NCI-H69 (cell line): ENCODE measurements at regions not wholly inside any gene's neighbourhood (a gene's known extent, or its start where the extent isn't known, plus 50 kb on each side); places are given as distances from the start of the nearest gene placed in this dataset.
"Not testable (repeated sequence)": the region's sequence is repeated elsewhere in the genome, so short reads cannot be mapped to it uniquely, and the experiment has no call there.

ENCODE experiments used
- DNase-seq: peaks from one replicate; lab custom pipeline; 2025; lab: John Stamatoyannopoulos, UW

DNA sequence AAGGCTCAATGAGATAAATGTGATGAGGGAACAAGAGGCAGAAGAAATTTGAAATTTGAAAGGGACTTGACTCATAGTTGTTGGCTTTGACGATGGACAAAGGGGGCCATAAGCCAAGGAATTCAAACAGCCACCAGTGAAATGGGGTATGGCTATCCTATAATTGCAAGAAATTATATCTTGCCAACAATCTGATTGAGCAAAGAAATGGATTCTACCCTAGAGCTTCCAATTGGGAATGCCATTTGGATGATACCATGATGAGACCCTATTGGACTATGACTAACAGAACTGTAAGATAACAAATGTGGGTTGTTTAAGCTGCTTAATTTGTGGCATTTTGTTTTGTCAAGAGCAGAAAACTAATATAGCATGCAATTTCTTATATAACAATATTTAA is 270.1 kb upstream of the ARSJ start:
- no peak for DNase-seq

DNA sequence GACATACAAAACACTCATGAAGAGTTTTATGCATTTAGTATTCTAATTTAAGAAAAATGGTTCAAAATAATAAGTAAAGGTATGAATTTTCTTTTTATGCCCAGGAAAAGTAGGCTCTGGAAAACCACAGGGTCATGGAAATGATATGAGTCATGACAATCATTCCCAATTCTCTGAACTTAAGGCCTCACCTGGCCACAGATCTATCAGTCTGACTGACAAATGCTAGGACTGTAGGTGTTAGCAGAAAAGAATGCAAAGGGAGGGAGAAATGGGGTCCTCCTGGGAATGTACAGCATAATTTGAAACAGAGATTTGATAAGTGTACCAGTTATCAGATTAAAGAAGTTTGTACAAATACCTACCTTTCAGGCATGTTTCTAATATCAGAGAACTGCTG is 270.5 kb upstream of the ARSJ start:
- no peak for DNase-seq

DNA sequence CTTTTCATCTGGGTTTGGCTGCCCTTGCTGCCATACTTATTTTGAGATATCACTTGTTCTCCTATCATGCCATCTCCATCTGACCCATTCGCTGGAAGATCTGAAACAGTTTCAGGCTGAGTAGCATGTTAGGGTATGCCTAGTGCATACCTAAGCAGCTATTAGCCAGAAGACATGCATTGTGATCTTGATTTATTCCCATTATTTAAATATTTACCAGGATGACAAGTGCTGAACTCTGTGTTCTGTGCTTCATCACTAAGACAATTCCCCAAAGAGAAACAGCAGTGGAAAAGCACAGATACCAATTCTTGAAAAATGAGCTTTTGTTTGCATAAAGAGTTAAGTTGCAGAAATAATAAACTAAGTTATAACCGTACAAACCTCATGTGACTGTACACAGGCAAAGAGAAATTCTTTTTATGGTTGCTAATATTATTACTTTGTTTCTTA is 271.0 kb upstream of the ARSJ start:
- no peak for DNase-seq

DNA sequence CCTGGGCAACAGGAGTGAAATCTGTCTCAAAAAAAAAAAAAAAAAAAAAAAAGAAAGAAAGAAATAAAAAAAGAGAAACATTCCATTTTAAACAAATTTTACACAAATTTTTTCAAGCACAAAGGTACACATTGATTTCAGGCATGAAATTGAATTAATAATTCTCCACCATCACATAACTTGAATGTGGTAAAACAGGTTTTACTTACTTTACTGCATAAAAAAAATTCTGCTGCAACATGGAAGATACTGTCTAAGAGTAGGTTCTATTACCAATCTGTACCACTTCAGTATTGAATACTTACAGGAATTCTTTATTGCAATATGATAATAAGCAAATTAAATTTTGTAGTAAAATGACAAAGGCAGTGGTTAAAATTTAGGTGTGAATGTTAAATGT is 271.6 kb upstream of the ARSJ start:
- no peak for DNase-seq

DNA sequence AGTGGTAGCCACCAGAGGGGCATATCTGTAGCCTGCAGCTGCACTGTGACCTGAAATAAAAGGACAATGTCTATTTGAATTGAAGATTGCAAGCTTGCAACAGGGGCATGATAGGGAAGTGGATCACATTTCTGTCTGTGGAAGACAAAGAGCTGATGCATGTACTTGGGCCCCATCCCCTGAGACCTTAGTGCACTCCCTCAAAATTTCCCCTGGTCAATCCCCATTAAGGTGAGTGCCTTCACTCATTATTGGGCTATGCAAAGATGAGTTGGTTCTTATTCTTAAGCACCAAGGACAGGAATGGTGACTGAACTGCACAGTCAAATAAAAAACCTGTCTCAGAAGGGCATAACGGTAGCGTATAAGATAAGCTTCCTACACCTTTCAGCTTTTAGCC is 273.1 kb upstream of the ARSJ start:
- DNase-seq: no peak

DNA sequence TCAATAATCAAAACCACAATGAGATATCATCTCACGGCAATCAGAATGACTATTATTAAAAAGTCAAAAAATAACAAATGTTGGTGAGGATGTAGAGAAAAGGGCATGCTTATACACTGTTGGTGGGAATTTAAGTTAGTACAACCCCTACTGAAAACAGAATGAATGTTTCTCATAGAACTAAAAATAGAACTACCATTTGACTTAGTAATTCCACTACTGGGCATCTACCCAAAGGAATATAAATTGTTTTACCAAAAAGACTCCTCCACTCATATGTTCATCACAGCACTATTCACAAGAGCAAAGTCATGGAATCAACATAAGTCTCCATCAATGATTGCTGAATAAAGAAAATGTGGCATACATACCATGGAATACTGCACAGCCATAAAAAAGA is 278.1 kb upstream of the ARSJ start:
- no peak for DNase-seq

DNA sequence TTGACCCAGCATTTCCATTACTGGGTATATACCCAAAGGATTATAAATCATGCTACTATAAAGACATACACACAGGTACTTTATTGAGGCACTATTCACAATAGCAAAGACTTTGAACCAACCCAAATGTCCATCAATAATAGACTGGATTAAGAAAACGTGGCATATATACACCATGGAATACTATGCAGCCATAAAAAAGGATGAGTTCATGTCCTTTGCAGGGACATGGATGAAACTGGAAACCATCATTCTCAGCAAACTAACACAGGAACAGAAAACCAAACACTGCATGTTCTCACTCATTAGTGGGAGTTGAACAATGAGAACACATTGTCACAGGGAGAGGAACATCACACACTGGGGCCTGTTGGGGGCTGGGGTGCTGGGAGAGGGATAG is 283.0 kb upstream of the ARSJ start:
- DNase-seq: not testable (repeated sequence)

DNA sequence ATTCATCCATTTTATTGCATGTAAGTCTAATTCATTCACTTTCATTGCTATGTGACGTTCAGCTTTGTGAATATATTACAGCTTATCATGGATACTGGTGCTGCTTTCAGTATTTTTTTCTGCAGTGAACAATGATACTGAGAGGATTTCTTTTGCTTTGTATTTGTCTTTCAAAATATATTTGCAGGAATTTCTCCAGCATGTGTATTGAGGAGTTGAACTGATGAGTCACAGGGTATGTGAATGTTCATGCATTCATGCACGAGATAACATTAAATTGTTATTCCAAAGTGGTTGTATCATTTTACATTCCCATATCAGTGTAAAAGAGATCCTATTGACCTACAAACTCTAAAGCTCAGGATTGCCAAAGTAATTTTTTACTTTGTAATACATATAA is 283.8 kb upstream of the ARSJ start:
- DNase-seq: no peak

DNA sequence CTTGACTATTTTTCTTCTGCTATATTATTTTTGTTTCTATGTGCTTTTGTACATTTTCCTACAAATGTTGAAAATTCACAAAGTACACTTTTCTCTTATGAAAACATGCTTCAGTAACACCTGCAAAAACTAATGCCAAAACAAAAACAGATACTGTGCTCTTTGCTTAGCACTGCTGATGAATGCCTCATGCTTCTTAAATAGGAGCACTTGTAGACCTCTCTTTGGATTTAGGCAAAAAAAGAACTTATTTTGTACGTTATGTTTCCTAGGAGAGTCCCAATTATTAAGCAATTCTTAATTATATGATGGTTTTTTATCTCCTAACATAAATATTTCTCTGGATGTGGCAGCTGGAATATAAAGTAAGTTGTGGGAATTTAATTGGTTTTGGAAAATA is 285.0 kb upstream of the ARSJ start:
- DNase-seq: peak; percentile 11

DNA sequence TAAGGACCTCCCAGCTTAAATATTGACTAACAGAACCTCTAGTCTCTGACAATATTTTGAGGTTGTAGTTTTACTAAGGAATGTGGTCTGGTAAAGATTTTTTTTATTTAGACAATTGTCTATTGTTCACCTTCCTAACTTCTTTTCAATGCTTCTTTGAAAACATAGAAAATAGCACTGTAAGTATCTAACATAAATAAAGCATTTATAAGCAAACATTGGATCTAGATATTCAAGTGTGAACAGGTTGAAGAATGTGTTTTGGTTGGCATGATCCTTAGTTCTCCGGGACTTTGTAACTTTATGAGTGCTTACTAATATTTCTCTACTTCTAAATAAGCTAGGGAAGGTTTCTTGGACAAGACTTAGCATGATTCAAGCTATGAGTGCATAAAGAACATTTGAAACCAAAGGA is 285.4 kb upstream of the ARSJ start:
- DNase-seq: no peak

DNA sequence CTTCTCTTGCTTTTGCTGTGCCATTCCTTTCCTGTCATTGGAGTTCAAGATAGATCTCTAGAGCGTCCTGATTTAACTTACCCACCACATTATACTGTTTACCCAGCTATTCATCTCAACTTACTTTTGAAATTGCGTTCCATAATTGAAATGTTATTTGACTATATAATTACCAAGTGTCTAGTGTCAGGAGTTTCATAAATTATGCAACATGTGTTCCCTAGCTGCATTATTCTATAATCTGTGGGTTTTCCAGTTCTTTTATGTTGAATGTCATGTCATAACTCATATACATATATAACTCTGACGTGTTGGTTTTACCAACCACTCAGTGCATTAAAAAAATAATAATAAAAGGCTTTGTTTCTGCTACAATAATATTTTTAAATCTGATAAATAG is 285.9 kb upstream of the ARSJ start:
- DNase-seq: peak; percentile 92

DNA sequence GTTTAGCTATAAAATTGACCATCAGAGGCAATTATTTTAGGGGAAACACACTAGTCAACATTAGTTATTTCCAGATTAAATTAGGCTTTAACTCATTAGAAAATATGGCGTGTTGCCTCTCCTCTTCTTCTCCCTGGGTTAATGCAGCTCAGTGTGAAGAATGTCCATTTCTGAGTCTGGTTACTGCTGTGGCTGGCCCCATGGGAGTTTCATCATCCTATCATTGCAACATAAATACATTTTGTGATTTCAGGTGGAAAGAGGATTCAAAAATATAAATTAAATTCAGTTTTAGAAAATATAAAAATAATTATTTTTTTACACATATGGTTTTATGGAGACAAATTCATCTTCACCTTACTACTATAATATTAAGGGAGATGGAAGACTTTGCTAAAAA is 288.5 kb upstream of the ARSJ start:
- peak; percentile 11 for DNase-seq

DNA sequence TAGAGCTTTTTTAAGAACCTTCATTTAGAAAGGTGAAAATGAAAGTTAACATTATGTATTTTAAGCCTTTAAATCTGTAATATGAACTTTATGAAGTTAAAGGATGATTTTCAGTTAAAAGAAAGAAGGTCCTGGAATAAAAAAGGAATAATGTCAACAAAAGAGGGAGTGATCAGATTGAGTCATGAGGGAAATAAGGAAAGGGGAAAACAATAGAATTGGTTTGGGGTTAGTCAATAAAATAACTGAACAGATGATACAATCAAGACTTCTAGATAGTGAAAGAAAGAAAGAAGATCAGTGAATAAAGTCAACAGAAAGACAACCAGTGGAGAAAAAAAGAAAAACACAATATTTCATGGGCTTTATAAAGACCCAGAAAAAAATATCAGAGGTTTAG is 291.6 kb upstream of the ARSJ start:
- DNase-seq: no peak

DNA sequence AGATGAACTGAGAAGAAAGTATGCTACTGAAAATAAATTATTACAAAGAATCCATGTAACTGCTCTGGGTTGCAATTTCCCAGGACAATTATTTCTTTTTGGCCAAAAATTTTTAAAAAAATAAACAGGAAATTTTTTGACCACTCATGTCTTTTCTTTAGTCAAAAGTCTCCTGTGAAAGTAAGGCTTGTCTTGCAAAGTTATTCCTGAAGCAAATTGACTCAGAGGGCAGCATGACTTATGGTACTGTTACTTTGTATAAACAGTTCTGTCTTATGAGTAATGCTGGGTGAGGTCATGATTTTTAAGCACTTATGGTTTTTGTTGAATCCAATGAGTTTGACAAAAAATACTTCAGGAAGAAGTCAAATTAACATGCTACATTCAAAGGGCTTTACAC is 292.8 kb upstream of the ARSJ start:
- DNase-seq: peak; percentile 27

DNA sequence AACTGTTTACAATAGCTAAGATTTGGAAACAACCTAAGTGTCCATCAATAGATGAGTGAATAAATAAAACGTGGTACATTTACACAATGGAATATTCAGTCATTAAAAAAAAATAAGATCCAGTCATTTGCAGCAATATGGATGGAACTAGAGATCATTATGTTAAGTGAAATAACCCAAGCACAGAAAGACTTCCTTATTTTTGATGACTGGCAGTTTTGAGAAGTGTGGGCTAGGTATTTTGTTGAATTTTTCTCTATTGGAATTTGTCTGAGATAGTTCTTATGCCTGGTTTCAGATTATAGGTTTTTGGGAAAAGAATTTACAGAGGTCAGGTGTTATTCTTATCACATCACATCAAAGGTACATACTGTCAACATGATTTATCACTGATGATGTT is 293.8 kb upstream of the ARSJ start:
- no peak for DNase-seq

DNA sequence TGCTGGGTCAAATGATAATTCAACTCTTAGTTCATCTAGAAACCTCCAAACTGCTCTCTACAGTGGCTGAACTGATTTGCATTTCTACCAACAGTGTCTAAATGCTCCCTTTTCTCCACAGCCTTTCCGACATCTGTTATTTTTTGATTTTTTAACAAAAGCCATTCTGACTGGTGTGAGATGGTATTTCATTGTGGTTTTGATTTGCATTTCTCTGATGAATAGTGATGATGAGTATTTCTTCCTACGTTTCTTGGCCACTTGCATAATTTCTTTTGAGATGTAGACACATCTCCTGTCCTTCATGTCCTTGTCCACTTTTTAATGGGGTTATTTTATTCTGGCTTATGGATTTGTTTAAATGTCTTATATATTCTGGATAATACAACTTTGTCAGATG is 298.2 kb upstream of the ARSJ start:
- no peak for DNase-seq

DNA sequence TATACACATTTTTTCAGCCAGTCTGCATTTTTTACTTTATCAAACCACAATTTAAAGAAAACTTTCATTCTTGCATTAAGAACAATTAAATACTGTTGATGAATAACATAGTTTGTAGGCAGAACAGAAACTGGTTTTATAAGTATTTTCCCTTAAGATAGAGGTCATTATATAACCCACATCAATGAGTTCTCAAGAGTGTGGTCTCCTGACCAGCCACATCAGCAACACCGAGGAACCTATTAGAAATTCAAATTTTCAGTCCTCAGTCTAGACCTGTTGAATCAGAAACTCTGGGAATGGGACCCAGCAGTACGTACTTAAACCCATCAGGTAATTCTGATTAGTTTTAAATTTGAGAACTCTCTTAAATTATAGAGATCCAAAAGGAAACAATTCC is 299.6 kb upstream of the ARSJ start:
- no peak for DNase-seq

DNA sequence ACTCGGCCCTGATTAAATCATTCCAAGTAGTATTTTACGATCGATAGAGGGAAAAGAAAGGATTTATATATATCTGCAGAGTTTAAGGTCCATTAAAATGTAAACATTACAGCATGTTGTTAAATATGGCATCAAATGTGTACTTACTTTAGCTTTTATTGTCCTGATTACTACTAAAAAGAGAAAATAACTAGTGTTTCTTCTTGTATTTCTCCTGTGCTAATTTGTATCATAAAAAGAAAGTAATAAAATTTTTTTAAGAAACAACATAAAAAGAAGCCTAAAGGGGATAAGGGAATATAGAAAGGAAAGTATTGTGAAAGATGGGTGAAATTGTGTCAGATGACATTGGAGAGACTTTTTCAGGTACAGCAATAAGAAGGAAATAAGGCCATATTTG is 300.3 kb upstream of the ARSJ start:
- DNase-seq: no peak

DNA sequence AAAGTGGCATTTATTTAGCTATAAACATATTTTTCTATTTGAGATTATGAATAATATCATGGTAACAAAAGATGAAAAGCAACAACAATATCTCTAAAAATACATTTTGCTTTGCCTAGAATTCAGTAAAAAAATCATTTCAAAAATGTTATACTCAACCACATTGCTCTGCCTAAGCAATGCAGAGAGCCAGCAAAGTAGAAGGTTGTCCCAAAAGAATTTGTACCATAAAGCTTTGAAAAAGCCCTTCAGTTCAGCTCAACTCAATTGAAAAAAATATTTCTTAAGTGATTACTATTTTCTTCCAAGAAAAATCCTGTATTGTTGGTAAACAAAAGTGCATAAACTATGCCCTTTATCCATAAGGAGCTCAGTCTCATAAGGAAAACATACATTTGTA is 301.2 kb upstream of the ARSJ start:
- DNase-seq: no peak

DNA sequence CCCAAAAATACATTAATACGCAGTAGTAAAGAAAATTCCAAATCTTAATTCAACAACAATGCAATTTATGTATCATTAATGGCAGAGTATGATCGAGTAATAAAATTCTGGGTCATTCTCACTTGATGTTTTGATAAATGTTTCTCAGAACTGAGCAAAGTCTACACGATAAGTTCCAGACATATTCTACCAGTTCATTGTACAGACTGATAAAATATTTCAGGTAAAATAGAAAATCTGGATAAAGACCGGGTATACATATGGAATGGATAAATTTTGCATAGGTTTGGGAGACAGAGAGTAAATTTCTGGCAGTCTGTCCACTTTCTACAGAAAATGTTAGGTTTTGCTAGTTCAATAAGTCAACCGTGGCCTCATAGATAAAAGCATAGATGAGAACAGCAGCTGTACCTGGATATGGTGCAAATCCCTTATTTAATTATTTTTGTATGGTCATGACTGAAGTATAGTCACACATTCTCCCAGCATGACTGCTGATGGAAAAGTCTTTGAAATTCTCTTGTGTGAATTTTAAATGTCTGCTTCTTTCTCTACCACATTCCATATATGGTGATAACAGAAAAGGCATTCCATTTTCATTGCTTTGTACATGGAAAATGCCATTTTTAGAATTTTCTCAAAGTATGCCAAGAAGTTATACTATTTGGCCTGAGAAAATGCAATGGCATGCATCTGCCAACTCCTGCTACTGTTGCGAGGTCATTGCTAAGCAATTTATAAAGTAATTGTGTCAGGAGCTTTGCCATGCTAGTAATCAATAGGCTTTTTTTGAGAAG is 301.9 kb upstream of the ARSJ start:
- no peak for DNase-seq

DNA sequence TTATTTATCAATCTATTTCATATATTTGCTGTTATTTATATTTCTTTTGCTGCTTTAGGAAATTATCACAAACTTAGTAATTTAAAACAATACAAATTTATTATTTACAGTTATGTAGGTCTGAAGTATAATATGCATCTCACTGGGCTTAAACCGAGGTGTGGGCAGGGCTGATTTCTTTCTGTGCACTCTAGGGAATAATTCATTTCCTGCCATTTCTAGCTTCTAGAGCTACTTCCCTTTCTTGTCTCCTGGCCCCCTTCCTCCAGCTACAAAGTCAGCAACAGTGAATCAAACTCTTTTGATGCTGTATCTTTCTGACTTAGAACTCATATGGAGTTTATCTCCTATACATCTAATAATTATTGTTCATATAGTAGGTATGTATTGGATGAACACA is 303.5 kb upstream of the ARSJ start:
- peak; percentile 3 for DNase-seq

DNA sequence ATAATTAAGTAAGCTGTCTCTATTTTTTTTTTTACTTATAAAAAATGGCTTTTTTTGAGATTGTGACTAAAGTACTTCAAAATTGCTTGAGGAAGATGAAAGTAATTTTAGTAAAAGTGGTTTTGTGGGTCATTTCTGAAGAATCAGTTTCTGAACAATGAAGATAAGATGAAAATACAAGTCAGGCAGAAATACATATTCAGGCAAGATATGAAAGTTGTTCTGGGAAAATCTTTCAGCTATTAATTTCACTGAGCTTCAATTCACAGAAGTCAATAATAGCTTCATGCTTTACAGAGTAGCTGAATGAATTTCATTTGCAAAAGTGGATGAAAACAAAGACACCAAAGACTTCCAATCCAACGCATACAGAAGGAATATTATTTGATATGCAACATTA is 305.2 kb upstream of the ARSJ start:
- DNase-seq: no peak

DNA sequence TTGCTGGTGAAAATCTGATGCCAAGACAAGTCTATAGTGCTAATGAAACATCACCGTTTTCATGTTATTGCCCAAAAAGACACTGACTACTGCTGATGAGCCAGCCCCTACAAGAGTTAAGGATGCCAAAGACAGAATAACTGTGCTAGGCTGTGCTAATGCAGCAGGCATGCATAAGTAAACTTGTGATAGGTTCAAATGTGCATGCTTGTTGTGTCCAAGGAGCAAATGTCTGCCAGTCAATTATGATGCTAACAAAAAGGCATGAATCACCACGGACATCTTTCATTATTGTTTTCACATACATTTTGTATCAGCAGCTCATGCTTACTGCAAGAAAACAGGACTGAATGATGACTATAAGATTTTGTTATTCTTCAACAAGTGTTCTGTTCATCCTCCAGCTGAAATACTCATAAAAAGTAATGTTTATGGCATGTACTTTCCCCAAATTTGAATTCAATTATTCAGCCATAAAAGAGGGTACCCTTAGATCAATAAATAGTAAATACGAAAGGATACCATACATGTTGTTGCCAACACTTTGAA is 306.9 kb upstream of the ARSJ start:
- DNase-seq: no peak

DNA sequence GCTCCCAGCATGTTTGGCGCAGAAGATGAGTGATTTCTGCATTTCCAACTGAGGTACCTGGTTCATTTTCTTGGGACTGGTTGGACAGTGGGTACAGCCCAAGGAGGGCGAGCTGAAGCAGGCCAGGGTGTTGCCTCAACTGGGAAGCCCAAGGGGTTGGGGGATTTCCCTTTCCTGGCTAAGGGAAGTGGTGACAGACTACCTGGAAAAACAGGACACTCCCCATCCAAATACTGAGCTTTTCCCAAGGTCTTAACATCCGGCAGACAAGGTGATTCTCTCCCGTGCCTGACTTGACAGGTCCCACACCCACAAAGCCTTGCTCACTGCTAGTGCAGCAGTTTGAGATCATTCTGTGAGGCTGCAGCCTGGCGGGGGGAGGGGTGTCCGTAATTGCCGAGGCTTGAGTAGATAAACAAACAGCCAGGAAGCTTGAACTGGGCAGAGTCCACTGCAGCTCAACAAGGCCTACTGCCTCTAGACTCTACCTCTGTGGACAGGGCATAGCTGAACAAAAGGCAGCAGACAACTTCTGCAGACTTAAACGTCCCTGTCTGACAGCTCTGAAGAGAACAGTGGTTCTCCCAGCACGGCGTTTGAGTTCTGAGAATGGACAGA is 307.7 kb upstream of the ARSJ start:
- no peak for DNase-seq
